ENCODE measurements at regions not wholly inside any gene's neighbourhood (a gene's known extent, or its start where the extent isn't known, plus 50 kb on each side); places are given as distances from the start of the nearest gene placed in this dataset.
"Not testable (repeated sequence)": the region's sequence is repeated elsewhere in the genome, so short reads cannot be mapped to it uniquely, and the experiment has no call there.

- DNase-seq: no peak
Measured at GRCh38 chr7:121519548-121520521, 123.7 kb upstream of the FAM3C start.

GRCh38 chr7:121517591-121517990 lies 121.5 kb upstream of the FAM3C start:
- DNase-seq: no peak

GRCh38 chr7:121516821-121517220 lies 120.7 kb upstream of the FAM3C start:
- DNase-seq: no peak

- no peak for DNase-seq
Measured at GRCh38 chr7:121515630-121516401, 119.7 kb upstream of the FAM3C start.

GRCh38 chr7:121515229-121515628 lies 119.1 kb upstream of the FAM3C start:
- no peak for DNase-seq

- no peak for DNase-seq
Measured at GRCh38 chr7:121513105-121513504, 117.0 kb upstream of the FAM3C start.

- DNase-seq: no peak
Measured at GRCh38 chr7:121510858-121511482, 114.9 kb upstream of the FAM3C start.

GRCh38 chr7:121510302-121510701 lies 114.2 kb upstream of the FAM3C start:
- peak; percentile 25 for DNase-seq

- DNase-seq: no peak
Measured at GRCh38 chr7:121505540-121506182, 109.6 kb upstream of the FAM3C start.

GRCh38 chr7:121505021-121505420 lies 108.9 kb upstream of the FAM3C start:
- no peak for DNase-seq

- DNase-seq: no peak
Measured at GRCh38 chr7:121504482-121504881, 108.4 kb upstream of the FAM3C start.

GRCh38 chr7:121503730-121504129 lies 107.6 kb upstream of the FAM3C start:
- no peak for DNase-seq

- DNase-seq: no peak
Measured at GRCh38 chr7:121503039-121503438, 106.9 kb upstream of the FAM3C start.

GRCh38 chr7:121501566-121501965 lies 105.5 kb upstream of the FAM3C start:
- DNase-seq: no peak

GRCh38 chr7:121500360-121501058 lies 104.4 kb upstream of the FAM3C start:
- DNase-seq: no peak

- no peak for DNase-seq
Measured at GRCh38 chr7:121499624-121500023, 103.5 kb upstream of the FAM3C start.

- no peak for DNase-seq
Measured at GRCh38 chr7:121498816-121499215, 102.7 kb upstream of the FAM3C start.

- not testable (repeated sequence) for DNase-seq
Measured at GRCh38 chr7:121497545-121497944, 101.4 kb upstream of the FAM3C start.

- DNase-seq: no peak
Measured at GRCh38 chr7:121494516-121494915, 98.4 kb upstream of the FAM3C start.

GRCh38 chr7:121493553-121493952 lies 97.4 kb upstream of the FAM3C start:
- DNase-seq: no peak

- no peak for DNase-seq
Measured at GRCh38 chr7:121490309-121490708, 94.2 kb upstream of the FAM3C start.

- no peak for DNase-seq
Measured at GRCh38 chr7:121489440-121489839, 93.3 kb upstream of the FAM3C start.

Measured in CD4-positive, alpha-beta T cell treated with Interleukin-12 subunit alpha and Interleukin-12 subunit beta, for 1 hour (primary cell).